SK-N-SH treated with all-trans-retinoic acid at 6 μM for 48 hours (cell line): ENCODE measurements at regions not wholly inside any gene's neighbourhood (a gene's known extent, or its start where the extent isn't known, plus 50 kb on each side); places are given as distances from the start of the nearest gene placed in this dataset.

Source experiments
- ARNTL ChIP-seq: fragments of 450-650 bp; formaldehyde crosslinking; IDR thresholded peaks from 2 replicates; pipeline ENCODE4 v1.5.0; 2020; ENCODE audit warnings: low read depth, mild to moderate bottlenecking, moderate library complexity, borderline replicate concordance
- TSHZ2 ChIP-seq: fragments of 250-450 bp; sonication (Bioruptor Pico); IDR thresholded peaks from 2 replicates; pipeline ENCODE4 v1.5.0; 2020; ENCODE audit warnings: mild to moderate bottlenecking, moderate library complexity

DNA sequence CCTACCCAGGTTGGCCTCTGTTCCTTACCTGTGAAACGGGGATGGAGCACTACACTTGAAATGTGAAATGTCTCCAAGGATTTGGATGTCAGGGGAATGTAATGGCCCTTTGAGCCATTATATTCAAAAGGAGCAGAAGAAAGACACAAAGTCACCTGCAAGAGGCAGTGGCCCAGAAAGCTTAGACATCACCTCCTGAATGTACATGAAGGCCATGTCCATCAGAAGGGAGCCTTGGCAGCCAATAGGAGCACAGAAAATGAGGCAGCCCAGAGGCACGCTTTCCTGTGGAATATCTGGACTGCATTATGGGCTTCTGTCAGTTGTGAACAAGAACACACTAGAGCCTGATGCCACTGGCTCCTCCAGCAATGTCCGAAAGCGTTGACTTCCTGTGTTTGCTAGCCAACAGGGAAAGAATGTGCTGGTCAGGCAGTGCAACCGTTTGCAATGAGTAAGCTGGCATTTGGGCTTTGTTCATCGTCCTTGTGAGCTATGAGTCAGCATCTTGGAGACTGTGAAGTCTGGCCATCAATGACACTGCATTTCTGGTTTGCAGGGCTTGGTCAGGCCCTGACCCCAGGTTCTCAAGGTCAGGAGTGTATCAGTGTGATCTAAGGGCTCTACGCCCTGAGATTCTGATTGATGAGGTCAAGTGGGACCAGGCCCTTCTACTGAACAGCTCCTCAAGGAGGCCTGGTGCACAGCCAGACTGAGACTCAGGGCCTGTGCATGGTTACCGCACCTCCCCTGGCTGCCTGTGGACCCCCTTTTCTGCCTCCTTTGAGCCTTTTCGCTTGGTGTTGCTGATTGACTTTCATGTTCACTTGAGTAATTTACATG is 222.4 kb downstream of the RPS24 start:
- TF ChIP-seq TSHZ2 (CRISPR knock-in tag) (no peak), ARNTL (CRISPR knock-in tag) (no peak)
